Endothelial cell of umbilical vein (primary cell): ENCODE measurements at regions not wholly inside any gene's neighbourhood (a gene's known extent, or its start where the extent isn't known, plus 50 kb on each side); places are given as distances from the start of the nearest gene placed in this dataset.

Experiments used
- CTCF ChIP-seq, 2 donors: IDR thresholded peaks; 1 replicate in 1 of 2; 2 replicates in 1 of 2; pipeline ENCODE4 v1.5.1; 2011; ENCODE audit warnings: low read length in 2 of 2, mild to moderate bottlenecking in 2 of 2, moderate library complexity in 2 of 2, control low read depth in 1 of 2, inconsistent platforms in 1 of 2, low read depth in 1 of 2; ENCODE audit not compliant: insufficient read depth in 1 of 2; ENCODE audit errors: extremely low read depth in 1 of 2
- FOS ChIP-seq: IDR thresholded peaks from 2 replicates; pipeline ENCODE4 v1.6.1; 2011; ENCODE audit warnings: mild to moderate bottlenecking, low read length, moderate library complexity, borderline replicate concordance; ENCODE audit not compliant: insufficient read depth
- JUN ChIP-seq: IDR thresholded peaks from 2 replicates; pipeline ENCODE4 v1.6.1; 2011; ENCODE audit warnings: borderline replicate concordance, low read depth; ENCODE audit not compliant: insufficient read length, insufficient read depth
- POLR2A ChIP-seq: IDR thresholded peaks from 2 replicates; pipeline ENCODE4 v1.6.1; 2012; ENCODE audit warnings: low read depth, mild to moderate bottlenecking, control low read depth, low read length
- POLR2AphosphoS5 ChIP-seq: IDR thresholded peaks from 2 replicates; pipeline ENCODE4 v1.6.1; 2012; ENCODE audit warnings: low read depth, mild to moderate bottlenecking, control low read depth, low read length, moderate library complexity; ENCODE audit not compliant: insufficient read depth

DNA sequence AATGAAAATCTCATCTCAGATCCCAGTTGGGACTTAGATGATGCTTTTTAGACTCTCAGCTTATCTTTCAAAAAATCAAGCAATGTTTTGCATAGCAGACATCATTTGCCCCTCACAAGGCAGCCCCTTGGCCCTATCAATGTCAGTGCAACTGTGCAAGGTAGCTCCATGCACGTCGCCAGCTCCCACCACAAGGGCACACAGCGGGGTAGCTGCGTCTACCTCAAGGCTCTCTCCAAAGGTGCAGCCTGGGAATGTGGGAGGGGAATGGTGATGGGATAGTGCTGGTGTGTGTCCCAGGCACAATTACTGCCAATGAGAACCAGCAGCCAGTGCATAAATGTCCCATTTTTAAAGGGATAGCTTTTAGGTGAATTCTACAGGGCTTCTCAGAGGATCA lies 137.5 kb upstream of the SYNDIG1 start:
- no peak for TF ChIP-seq CTCF (IDR thresholded peaks at IDR 0.05; ENCODE audit: extremely low read depth in 1 of 2, insufficient read depth in 1 of 2, low read depth in 1 of 2, low read length in 2 of 2)
- no peak for TF ChIP-seq JUN
- no peak for TF ChIP-seq FOS
- no peak for TF ChIP-seq POLR2AphosphoS5
- no peak for TF ChIP-seq POLR2A
